ENCODE measurements at regions not wholly inside any gene's neighbourhood (a gene's known extent, or its start where the extent isn't known, plus 50 kb on each side); places are given as distances from the start of the nearest gene placed in this dataset.

GRCh38 chr3:76638006-76638405, 401.9 kb upstream of the ROBO2 start:
- TF ChIP-seq CTCF (conservative IDR thresholded peaks at IDR 0.05; ENCODE audit: low read depth, low read length): no peak
- TF ChIP-seq EZH2 (IDR thresholded peaks at IDR 0.05; ENCODE audit: low read length, unreplicated experiment): no peak
- TF ChIP-seq EZH2phosphoT487 (IDR thresholded peaks at IDR 0.05; ENCODE audit: borderline replicate concordance, low read length): no peak
